Mammary epithelial cell (primary cell): ENCODE measurements at regions not wholly inside any gene's neighbourhood (a gene's known extent, or its start where the extent isn't known, plus 50 kb on each side); places are given as distances from the start of the nearest gene placed in this dataset.
A peak's percentile ranks its signal among the peaks of the same experiment; 100 is the strongest.

ENCODE experiments used
- EZH2 ChIP-seq: IDR thresholded peaks from 2 replicates; pipeline ENCODE4 v1.6.1; 2012; ENCODE audit warnings: low read length, inconsistent platforms, borderline replicate concordance
- TF ChIP-seq, protein P1 (sequence below), 2 donors: IDR thresholded peaks in 1 of 2; conservative IDR thresholded peaks in 1 of 2; 2 replicates each; pipeline ENCODE4 v1.5.1; 2011 to 2012; ENCODE audit warnings: inconsistent platforms in 2 of 2, low read length in 2 of 2, mild to moderate bottlenecking in 2 of 2, control low read depth in 1 of 2, low read depth in 1 of 2; ENCODE audit not compliant: insufficient read depth in 1 of 2; ENCODE audit errors: extremely low read depth in 1 of 2

DNA sequence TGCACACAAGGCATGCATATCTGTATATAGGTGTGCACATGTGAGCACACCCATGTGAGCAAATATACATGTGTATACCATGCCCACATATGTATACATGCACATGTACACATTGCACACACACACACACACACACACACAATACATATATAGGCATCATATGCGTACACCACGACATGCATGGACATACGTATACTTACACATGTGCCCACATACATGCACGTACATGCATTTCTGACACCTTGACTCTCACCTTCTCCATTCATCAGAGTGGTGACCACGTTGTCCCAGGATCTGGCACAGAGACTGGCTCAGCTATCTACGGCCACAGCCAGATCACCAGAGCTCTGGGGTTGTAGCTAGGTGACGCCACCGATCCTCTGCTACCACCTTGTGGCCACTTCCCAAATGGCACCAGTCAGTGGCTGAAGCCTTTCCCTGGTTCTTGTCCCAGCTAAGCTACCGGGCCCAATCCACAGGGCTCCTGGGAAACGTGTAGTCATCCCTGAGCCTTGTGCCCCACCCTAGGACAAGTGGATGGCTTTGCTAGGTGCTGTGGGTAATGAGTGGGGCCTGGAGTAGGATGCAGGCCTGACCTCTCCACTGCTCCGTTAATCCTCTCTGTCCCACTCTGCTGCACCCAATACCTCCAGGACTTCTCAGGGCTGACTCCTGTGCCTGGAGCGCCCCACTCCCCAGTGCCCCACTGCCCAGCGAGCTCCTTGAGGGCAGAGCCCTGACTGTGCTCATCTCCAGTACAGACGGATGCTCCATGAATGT is 194.4 kb downstream of the RGS3 start:
- TF ChIP-seq, protein P1, sequence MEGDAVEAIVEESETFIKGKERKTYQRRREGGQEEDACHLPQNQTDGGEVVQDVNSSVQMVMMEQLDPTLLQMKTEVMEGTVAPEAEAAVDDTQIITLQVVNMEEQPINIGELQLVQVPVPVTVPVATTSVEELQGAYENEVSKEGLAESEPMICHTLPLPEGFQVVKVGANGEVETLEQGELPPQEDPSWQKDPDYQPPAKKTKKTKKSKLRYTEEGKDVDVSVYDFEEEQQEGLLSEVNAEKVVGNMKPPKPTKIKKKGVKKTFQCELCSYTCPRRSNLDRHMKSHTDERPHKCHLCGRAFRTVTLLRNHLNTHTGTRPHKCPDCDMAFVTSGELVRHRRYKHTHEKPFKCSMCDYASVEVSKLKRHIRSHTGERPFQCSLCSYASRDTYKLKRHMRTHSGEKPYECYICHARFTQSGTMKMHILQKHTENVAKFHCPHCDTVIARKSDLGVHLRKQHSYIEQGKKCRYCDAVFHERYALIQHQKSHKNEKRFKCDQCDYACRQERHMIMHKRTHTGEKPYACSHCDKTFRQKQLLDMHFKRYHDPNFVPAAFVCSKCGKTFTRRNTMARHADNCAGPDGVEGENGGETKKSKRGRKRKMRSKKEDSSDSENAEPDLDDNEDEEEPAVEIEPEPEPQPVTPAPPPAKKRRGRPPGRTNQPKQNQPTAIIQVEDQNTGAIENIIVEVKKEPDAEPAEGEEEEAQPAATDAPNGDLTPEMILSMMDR (conservative IDR thresholded peaks at IDR 0.05 in 1 of 2, IDR thresholded peaks at IDR 0.05 in 1 of 2; ENCODE audit: extremely low read depth in 1 of 2, insufficient read depth in 1 of 2, low read depth in 1 of 2, low read length in 2 of 2): peak; percentile 93 to 97
- no peak for TF ChIP-seq EZH2
